ENCODE measurements at regions not wholly inside any gene's neighbourhood (a gene's known extent, or its start where the extent isn't known, plus 50 kb on each side); places are given as distances from the start of the nearest gene placed in this dataset.

DNA sequence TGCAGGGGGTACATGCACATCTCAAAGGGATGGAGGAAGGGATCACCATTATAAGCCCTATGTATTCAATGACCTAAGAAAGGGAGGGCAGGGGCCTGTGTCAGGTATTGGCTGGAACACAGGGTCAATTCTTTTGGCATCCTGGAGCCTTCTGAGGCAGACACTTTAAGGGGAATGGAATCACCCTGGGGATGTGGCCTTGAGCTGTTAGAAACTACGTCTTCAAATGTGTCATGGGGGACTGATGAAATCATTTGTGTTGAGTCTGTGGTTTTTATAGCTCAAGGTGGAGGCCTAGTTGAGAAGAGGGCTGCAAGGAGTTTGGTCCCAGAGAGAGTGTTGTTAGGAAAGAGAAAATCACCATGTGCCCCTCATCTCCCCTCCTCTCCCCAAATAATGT lies 206.1 kb upstream of the CELF2 start:
- intact Hi-C loops (cut with micrococcal nuclease) = no loop called here
- no peaks in the 10 kb centered on the region for H3K9me3 Mint-ChIP-seq
- peaks cover 11 to 13% of the 10 kb centered on the region in 2 donors for H3K27me3 Mint-ChIP-seq (ENCODE audit: low read depth in 2 of 2)
- H3K4me1 ChIP-seq (ENCODE audit: control insufficient read depth, insufficient read depth, low read length) = no peaks in the 10 kb centered on the region
- H3K9me3 ChIP-seq (ENCODE audit: control insufficient read depth, insufficient read depth, low read length) = no peaks in the 10 kb centered on the region
- H3K4me1 Mint-ChIP-seq = peaks cover 0 to 8% of the 10 kb centered on the region in 2 donors
- no peak overlapping the region for H3K27ac ChIP-seq (ENCODE audit: low read length)
- no peaks in the 10 kb centered on the region for H3K27me3 ChIP-seq (ENCODE audit: control insufficient read depth, insufficient read depth, low read length)
- 47% methylated on average over 1 of the region's 1 CpG for WGBS (ENCODE audit: insufficient coverage)
- H3K36me3 Mint-ChIP-seq = no peaks in the 10 kb centered on the region
- H3K27ac Mint-ChIP-seq = no peak overlapping the region
- DNase-seq (no peak), ATAC-seq (no peak)
- TF ChIP-seq, protein P1, sequence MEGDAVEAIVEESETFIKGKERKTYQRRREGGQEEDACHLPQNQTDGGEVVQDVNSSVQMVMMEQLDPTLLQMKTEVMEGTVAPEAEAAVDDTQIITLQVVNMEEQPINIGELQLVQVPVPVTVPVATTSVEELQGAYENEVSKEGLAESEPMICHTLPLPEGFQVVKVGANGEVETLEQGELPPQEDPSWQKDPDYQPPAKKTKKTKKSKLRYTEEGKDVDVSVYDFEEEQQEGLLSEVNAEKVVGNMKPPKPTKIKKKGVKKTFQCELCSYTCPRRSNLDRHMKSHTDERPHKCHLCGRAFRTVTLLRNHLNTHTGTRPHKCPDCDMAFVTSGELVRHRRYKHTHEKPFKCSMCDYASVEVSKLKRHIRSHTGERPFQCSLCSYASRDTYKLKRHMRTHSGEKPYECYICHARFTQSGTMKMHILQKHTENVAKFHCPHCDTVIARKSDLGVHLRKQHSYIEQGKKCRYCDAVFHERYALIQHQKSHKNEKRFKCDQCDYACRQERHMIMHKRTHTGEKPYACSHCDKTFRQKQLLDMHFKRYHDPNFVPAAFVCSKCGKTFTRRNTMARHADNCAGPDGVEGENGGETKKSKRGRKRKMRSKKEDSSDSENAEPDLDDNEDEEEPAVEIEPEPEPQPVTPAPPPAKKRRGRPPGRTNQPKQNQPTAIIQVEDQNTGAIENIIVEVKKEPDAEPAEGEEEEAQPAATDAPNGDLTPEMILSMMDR (IDR thresholded peaks at IDR 0.05) = no peak
- no peaks in the 10 kb centered on the region for H3K36me3 ChIP-seq (ENCODE audit: control insufficient read depth, insufficient read depth, low read length)
- no peak overlapping the region for H3K4me3 ChIP-seq (ENCODE audit: low read length)
- H3K4me3 Mint-ChIP-seq = no peak overlapping the region

GRCh38 chr10:10813656-10814055 lies 204.0 kb upstream of the CELF2 start:
- Mint-ChIP-seq H3K27ac (no peak overlapping the region), H3K4me3 (no peak overlapping the region), H3K27me3 (ENCODE audit: low read depth in 2 of 2) (peaks cover 8 to 13% of the 10 kb centered on the region in 2 donors), H3K4me1 (peaks cover 0 to 8% of the 10 kb centered on the region in 2 donors), H3K9me3 (no peaks in the 10 kb centered on the region), H3K36me3 (no peaks in the 10 kb centered on the region)
- DNase-seq = no peak
- H3K36me3 ChIP-seq (ENCODE audit: control insufficient read depth, insufficient read depth, low read length) = no peaks in the 10 kb centered on the region
- TF ChIP-seq, protein P1 (IDR thresholded peaks at IDR 0.05) = no peak
- WGBS (ENCODE audit: insufficient coverage) = 86% methylated on average over 2 of the region's 2 CpGs
- H3K4me3 ChIP-seq (ENCODE audit: low read length) = no peak overlapping the region
- no peaks in the 10 kb centered on the region for H3K9me3 ChIP-seq (ENCODE audit: control insufficient read depth, insufficient read depth, low read length)
- intact Hi-C loops (cut with micrococcal nuclease) = no loop called here
- no peaks in the 10 kb centered on the region for H3K4me1 ChIP-seq (ENCODE audit: control insufficient read depth, insufficient read depth, low read length)
- H3K27ac ChIP-seq (ENCODE audit: low read length) = no peak overlapping the region
- H3K27me3 ChIP-seq (ENCODE audit: control insufficient read depth, insufficient read depth, low read length) = no peaks in the 10 kb centered on the region
- no peak for ATAC-seq

DNA sequence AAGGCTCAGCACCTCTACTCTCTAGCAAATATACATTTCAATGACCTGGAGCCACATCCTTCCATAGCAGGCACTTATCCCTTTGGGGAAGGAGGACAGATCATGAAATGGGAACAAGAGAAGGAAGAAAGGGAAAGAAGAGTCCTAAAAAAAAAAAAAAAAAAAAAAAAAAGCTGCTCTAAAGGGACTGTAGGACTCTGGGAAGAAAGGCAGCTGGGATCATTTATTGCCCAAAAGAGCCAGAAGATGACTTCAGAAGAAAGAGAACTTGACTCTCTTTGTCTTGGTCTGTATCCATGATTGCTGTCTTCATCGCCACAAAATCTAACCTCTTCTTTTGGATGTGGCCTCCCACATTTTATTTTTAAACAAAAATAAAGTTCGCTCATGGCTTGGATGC lies 203.6 kb upstream of the CELF2 start:
- intact Hi-C loops (cut with micrococcal nuclease) = no loop called here
- 88% methylated on average over 2 of the region's 2 CpGs for WGBS (ENCODE audit: insufficient coverage)

GRCh38 chr10:10816447-10816846 lies 201.2 kb upstream of the CELF2 start:
- Mint-ChIP-seq H3K36me3 (no peaks in the 10 kb centered on the region), H3K27ac (no peak overlapping the region), H3K9me3 (no peaks in the 10 kb centered on the region), H3K4me3 (no peak overlapping the region), H3K4me1 (peaks cover 0 to 3% of the 10 kb centered on the region in 2 donors), H3K27me3 (ENCODE audit: low read depth in 2 of 2) (peaks cover 0 to 6% of the 10 kb centered on the region in 2 donors)
- no peak for ATAC-seq
- WGBS (ENCODE audit: insufficient coverage) = 92% methylated on average over 2 of the region's 2 CpGs
- no peaks in the 10 kb centered on the region for H3K9me3 ChIP-seq (ENCODE audit: control insufficient read depth, insufficient read depth, low read length)
- H3K4me1 ChIP-seq (ENCODE audit: control insufficient read depth, insufficient read depth, low read length) = no peaks in the 10 kb centered on the region
- no peak for DNase-seq
- no peaks in the 10 kb centered on the region for H3K27me3 ChIP-seq (ENCODE audit: control insufficient read depth, insufficient read depth, low read length)
- TF ChIP-seq, protein P1 (IDR thresholded peaks at IDR 0.05) = no peak
- H3K36me3 ChIP-seq (ENCODE audit: control insufficient read depth, insufficient read depth, low read length) = no peaks in the 10 kb centered on the region
- no peak overlapping the region for H3K4me3 ChIP-seq (ENCODE audit: low read length)
- intact Hi-C loops (cut with micrococcal nuclease) = no loop called here
- no peak overlapping the region for H3K27ac ChIP-seq (ENCODE audit: low read length)

More for the DNA sequence above, 203.6 kb upstream of the CELF2 start:
- no peaks in the 10 kb centered on the region for H3K36me3 ChIP-seq (ENCODE audit: control insufficient read depth, insufficient read depth, low read length)
- H3K4me3 ChIP-seq (ENCODE audit: low read length) = no peak overlapping the region
- Mint-ChIP-seq H3K27ac (no peak overlapping the region), H3K36me3 (no peaks in the 10 kb centered on the region), H3K4me1 (peaks cover 0 to 8% of the 10 kb centered on the region in 2 donors), H3K4me3 (no peak overlapping the region), H3K9me3 (no peaks in the 10 kb centered on the region), H3K27me3 (ENCODE audit: low read depth in 2 of 2) (peaks cover 8 to 13% of the 10 kb centered on the region in 2 donors)
- no peak for ATAC-seq
- no peak for DNase-seq
- H3K27me3 ChIP-seq (ENCODE audit: control insufficient read depth, insufficient read depth, low read length) = no peaks in the 10 kb centered on the region
- H3K27ac ChIP-seq (ENCODE audit: low read length) = no peak overlapping the region
- TF ChIP-seq, protein P1 (IDR thresholded peaks at IDR 0.05) = no peak
- no peaks in the 10 kb centered on the region for H3K4me1 ChIP-seq (ENCODE audit: control insufficient read depth, insufficient read depth, low read length)
- H3K9me3 ChIP-seq (ENCODE audit: control insufficient read depth, insufficient read depth, low read length) = no peaks in the 10 kb centered on the region
